CD4-positive, alpha-beta T cell (primary cell): ENCODE measurements at regions not wholly inside any gene's neighbourhood (a gene's known extent, or its start where the extent isn't known, plus 50 kb on each side); places are given as distances from the start of the nearest gene placed in this dataset.

Experiments used
- ATAC-seq: fragments of 200-7000 bp; cut with Tn5 transposase; one replicate; pipeline ENCODE4 v1.10.0; 2022; ENCODE audit warnings: mild to moderate bottlenecking; ENCODE audit not compliant: poor library complexity
- CTCF ChIA-PET: fragments of 350-600 bp; sonication (Branson Sonifier 250); formaldehyde crosslinking; loops from one replicate; lab custom pipeline; 2021; ENCODE audit warnings: antibody characterized with exemption, inconsistent platforms; lab: Charles Lee
- POLR2A ChIA-PET: fragments of 350-600 bp; sonication (Branson Sonifier 250); formaldehyde crosslinking; loops from one replicate; lab custom pipeline; 2021; ENCODE audit warnings: antibody characterized with exemption, inconsistent platforms; lab: Charles Lee
- DNase-seq, 14 experiments: peaks; one replicate each; pipeline ENCODE4 v3.0.0-alpha.2; 2013 to 2020; ENCODE audit warnings: mixed read lengths in 2 of 14
- H3K27ac ChIP-seq, 2 donors: one replicate each; pipeline versions ENCODE4 v1.5.1 to v1.7.0; 2013; ENCODE audit warnings: low read length in 2 of 2, low read depth in 1 of 2, mild to moderate bottlenecking in 1 of 2
- H3K27me3 ChIP-seq, 2 experiments: 1 replicate in 1 of 2; 2 replicates in 1 of 2; pipeline versions ENCODE4 v1.6.1 to v1.7.0; 2013; ENCODE audit warnings: low read length in 2 of 2, control low read depth in 1 of 2, mild to moderate bottlenecking in 1 of 2, moderate library complexity in 1 of 2; ENCODE audit not compliant: insufficient read depth in 2 of 2, control insufficient read depth in 1 of 2
- H3K36me3 ChIP-seq: one replicate; pipeline ENCODE4 v1.6.1; 2013; ENCODE audit warnings: low read length, control low read depth; ENCODE audit not compliant: insufficient read depth
- H3K4me1 ChIP-seq: one replicate; pipeline ENCODE4 v1.6.1; 2013; ENCODE audit warnings: low read length, control low read depth; ENCODE audit not compliant: insufficient read depth
- H3K4me3 ChIP-seq: one replicate; pipeline ENCODE4 v1.5.1; 2013; ENCODE audit warnings: mild to moderate bottlenecking, low read length, moderate library complexity
- H3K9me3 ChIP-seq, 2 experiments: 1 replicate in 1 of 2; 2 replicates in 1 of 2; pipeline versions ENCODE4 v1.6.1 to v1.7.0; 2013; ENCODE audit warnings: low read length in 2 of 2, mild to moderate bottlenecking in 2 of 2, control low read depth in 1 of 2, moderate library complexity in 1 of 2; ENCODE audit not compliant: control insufficient read depth in 1 of 2, insufficient read depth in 1 of 2
- H3K27ac Mint-ChIP-seq: one replicate; pipeline ENCODE4 v1.8.0; 2020; ENCODE audit warnings: mixed read lengths
- H3K27me3 Mint-ChIP-seq: one replicate; pipeline ENCODE4 v1.8.0; 2021; ENCODE audit warnings: mixed read lengths
- H3K36me3 Mint-ChIP-seq: one replicate; pipeline ENCODE4 v1.8.0; 2021; ENCODE audit warnings: low read depth, mixed read lengths
- H3K4me1 Mint-ChIP-seq: one replicate; pipeline ENCODE4 v1.8.0; 2021; ENCODE audit warnings: low read depth, mixed read lengths
- H3K4me3 Mint-ChIP-seq: one replicate; pipeline ENCODE4 v1.8.0; 2020; ENCODE audit warnings: mild to moderate bottlenecking, mixed read lengths
- H3K9me3 Mint-ChIP-seq: one replicate; pipeline ENCODE4 v1.8.0; 2020; ENCODE audit warnings: mixed read lengths
- intact Hi-C, 2 experiments: fragments of 100-400 bp; cut with DNase I in 1 of 2; cut with micrococcal nuclease in 1 of 2; formaldehyde crosslinking; loops; one replicate each; pipeline versions ENCODE4 v1.15.1 to v1.9.0; 2023 to 2025; cut with DNase I, micrococcal nuclease
- TF ChIP-seq, protein P1 (sequence below): fragments of 200-600 bp; IDR thresholded peaks from one replicate; pipeline ENCODE4 v1.8.0; 2022; ENCODE audit warnings: antibody characterized with exemption, mild to moderate bottlenecking

DNA sequence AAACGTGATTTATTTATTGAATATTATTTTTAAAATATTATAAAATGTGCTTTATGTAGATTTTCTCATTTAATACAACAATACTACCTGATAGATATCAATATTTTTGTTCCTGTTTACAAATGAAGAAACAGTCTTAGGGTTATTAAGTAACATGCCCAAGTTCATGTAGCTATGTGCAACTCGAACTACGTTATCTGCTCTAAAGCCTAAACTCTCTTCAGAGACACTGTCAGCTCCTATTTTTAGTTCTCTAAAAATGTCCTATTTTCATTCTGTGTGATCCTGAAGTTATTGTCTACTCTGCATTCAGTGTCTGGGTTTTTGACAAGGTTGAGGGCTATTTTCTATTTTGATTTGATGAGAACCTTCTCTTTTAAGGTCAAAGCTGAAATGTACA lies 550.1 kb upstream of the B3GALT2 start:
- DNase-seq (no peak), ATAC-seq (no peak)
- Histone ChIP-seq H3K4me3 (no peak overlapping the region), H3K36me3 (no peaks in the 10 kb centered on the region), H3K27me3 (no peaks in the 10 kb centered on the region), H3K27ac (no peak overlapping the region), H3K4me1 (no peaks in the 10 kb centered on the region), H3K9me3 (no peaks in the 10 kb centered on the region)
- no peak overlapping the region for H3K27ac Mint-ChIP-seq
- no peaks in the 10 kb centered on the region for H3K27me3 Mint-ChIP-seq
- H3K36me3 Mint-ChIP-seq, result no peaks in the 10 kb centered on the region
- H3K4me1 Mint-ChIP-seq, result no peaks in the 10 kb centered on the region
- no peak overlapping the region for H3K4me3 Mint-ChIP-seq
- ChIA-PET POLR2A (no interaction called here), CTCF (interaction anchor here (0.9 to 1.7 kb wide), 2 partner anchors 11 to 398 kb away, joined by 3 to 6 read pairs; no protein-coding TSS in a partner anchor)
- H3K9me3 Mint-ChIP-seq, result no peaks in the 10 kb centered on the region
- intact Hi-C loops, result no loop called here
- TF ChIP-seq, protein P1, sequence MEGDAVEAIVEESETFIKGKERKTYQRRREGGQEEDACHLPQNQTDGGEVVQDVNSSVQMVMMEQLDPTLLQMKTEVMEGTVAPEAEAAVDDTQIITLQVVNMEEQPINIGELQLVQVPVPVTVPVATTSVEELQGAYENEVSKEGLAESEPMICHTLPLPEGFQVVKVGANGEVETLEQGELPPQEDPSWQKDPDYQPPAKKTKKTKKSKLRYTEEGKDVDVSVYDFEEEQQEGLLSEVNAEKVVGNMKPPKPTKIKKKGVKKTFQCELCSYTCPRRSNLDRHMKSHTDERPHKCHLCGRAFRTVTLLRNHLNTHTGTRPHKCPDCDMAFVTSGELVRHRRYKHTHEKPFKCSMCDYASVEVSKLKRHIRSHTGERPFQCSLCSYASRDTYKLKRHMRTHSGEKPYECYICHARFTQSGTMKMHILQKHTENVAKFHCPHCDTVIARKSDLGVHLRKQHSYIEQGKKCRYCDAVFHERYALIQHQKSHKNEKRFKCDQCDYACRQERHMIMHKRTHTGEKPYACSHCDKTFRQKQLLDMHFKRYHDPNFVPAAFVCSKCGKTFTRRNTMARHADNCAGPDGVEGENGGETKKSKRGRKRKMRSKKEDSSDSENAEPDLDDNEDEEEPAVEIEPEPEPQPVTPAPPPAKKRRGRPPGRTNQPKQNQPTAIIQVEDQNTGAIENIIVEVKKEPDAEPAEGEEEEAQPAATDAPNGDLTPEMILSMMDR, result no peak

DNA sequence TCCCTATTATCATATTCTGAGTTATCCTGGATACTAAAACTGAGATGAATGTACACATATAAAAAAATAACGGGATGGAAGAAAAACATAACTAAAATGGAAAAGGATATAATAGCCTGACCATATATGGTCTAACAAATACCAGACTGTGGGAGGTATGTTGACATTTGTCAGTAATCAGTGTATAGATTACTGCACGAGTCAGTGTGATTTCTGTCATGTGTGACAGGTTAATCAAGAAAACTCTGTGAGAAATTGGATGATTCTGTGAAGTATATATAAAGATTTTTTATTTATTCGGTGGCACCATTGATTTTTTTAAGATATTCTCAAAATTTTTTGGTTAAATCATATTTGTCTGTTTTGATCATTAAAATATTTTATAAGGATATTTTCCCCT lies 547.3 kb upstream of the B3GALT2 start:
- Mint-ChIP-seq H3K27ac (no peak overlapping the region), H3K4me1 (no peaks in the 10 kb centered on the region), H3K36me3 (no peaks in the 10 kb centered on the region), H3K4me3 (no peak overlapping the region), H3K9me3 (no peaks in the 10 kb centered on the region), H3K27me3 (no peaks in the 10 kb centered on the region)
- Histone ChIP-seq H3K9me3 (no peaks in the 10 kb centered on the region), H3K4me3 (no peak overlapping the region), H3K36me3 (no peaks in the 10 kb centered on the region), H3K4me1 (no peaks in the 10 kb centered on the region), H3K27ac (no peak overlapping the region), H3K27me3 (no peaks in the 10 kb centered on the region)
- no peak for DNase-seq
- CTCF ChIA-PET, result no interaction called here
- TF ChIP-seq, protein P1, result no peak
- POLR2A ChIA-PET, result no interaction called here
- intact Hi-C loops, result loop anchor here in 1 of 2 experiments (2.0 kb wide), 1 partner anchor 39 kb away; no protein-coding TSS in a partner anchor
- ATAC-seq, result no peak

DNA sequence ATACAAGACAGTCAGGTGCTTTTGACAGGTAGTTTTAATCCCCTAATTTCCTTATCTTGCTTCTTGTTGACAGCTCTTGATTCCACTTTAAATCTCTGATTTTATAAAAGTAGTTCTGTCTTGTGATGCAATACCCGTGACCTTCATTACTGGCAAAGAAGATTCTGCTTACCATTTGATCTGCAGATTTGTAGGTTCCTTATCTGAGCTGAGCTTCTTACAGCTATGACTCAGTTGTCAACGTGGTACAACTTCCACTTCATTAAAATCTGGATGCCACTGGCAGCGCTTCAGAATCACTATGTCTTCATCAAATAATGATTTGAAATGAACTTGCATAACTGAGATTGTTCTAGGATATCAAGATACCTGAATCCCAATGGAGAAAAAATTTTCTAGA lies 543.6 kb upstream of the B3GALT2 start:
- Mint-ChIP-seq H3K9me3 (no peaks in the 10 kb centered on the region), H3K4me3 (no peak overlapping the region), H3K27ac (no peak overlapping the region), H3K27me3 (no peaks in the 10 kb centered on the region), H3K4me1 (no peaks in the 10 kb centered on the region), H3K36me3 (no peaks in the 10 kb centered on the region)
- Histone ChIP-seq H3K4me1 (no peaks in the 10 kb centered on the region), H3K9me3 (no peaks in the 10 kb centered on the region), H3K27ac (no peak overlapping the region), H3K4me3 (no peak overlapping the region), H3K27me3 (no peaks in the 10 kb centered on the region), H3K36me3 (no peaks in the 10 kb centered on the region)
- TF ChIP-seq, protein P1, result no peak
- DNase-seq, result no peak
- POLR2A ChIA-PET, result no interaction called here
- intact Hi-C loops, result no loop called here
- no peak for ATAC-seq
- CTCF ChIA-PET, result no interaction called here
